ENCODE measurements at regions not wholly inside any gene's neighbourhood (a gene's known extent, or its start where the extent isn't known, plus 50 kb on each side); places are given as distances from the start of the nearest gene placed in this dataset.

DNA sequence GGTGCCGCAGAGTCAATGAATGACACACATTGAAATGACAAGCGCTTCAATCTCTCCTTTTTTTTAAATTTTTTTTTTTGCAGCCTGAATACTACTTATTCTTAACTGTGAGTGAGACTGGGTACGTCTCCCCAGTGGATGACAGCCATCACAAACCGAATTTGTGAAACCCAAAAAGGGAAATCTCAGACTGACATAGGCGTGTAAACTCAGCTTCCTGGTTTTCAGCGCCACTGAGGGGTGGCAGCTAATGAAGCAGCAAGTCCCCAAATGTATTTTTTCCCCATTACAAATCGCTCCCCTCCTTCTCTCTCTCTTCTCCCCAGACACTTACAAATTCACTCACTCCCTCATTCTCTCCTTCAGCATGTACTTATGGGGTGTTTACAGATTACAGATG is 196.0 kb downstream of the MAF start:
- TF ChIP-seq, protein P1, sequence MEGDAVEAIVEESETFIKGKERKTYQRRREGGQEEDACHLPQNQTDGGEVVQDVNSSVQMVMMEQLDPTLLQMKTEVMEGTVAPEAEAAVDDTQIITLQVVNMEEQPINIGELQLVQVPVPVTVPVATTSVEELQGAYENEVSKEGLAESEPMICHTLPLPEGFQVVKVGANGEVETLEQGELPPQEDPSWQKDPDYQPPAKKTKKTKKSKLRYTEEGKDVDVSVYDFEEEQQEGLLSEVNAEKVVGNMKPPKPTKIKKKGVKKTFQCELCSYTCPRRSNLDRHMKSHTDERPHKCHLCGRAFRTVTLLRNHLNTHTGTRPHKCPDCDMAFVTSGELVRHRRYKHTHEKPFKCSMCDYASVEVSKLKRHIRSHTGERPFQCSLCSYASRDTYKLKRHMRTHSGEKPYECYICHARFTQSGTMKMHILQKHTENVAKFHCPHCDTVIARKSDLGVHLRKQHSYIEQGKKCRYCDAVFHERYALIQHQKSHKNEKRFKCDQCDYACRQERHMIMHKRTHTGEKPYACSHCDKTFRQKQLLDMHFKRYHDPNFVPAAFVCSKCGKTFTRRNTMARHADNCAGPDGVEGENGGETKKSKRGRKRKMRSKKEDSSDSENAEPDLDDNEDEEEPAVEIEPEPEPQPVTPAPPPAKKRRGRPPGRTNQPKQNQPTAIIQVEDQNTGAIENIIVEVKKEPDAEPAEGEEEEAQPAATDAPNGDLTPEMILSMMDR (IDR thresholded peaks at IDR 0.05): no peak
- no peak for TF ChIP-seq POLR2A (IDR thresholded peaks at IDR 0.05)

Measured in body of pancreas (tissue), 4 donors.